AG08396 (cell line): ENCODE measurements at regions not wholly inside any gene's neighbourhood (a gene's known extent, or its start where the extent isn't known, plus 50 kb on each side); places are given as distances from the start of the nearest gene placed in this dataset.
"Not testable (repeated sequence)": the region's sequence is repeated elsewhere in the genome, so short reads cannot be mapped to it uniquely, and the experiment has no call there.

Experiments
- DNase-seq: peaks from one replicate; pipeline ENCODE4 v3.0.0; 2012; ENCODE audit warnings: low spot score, mixed read lengths

GRCh38 chr5:107772418-107773310, 101.9 kb upstream of the EFNA5 start:
- DNase-seq, result no peak

GRCh38 chr5:107771926-107772325, 101.2 kb upstream of the EFNA5 start:
- no peak for DNase-seq

- no peak for DNase-seq
Measured at GRCh38 chr5:107770051-107770450, 99.3 kb upstream of the EFNA5 start.

GRCh38 chr5:107769519-107769918, 98.8 kb upstream of the EFNA5 start:
- no peak for DNase-seq

GRCh38 chr5:107766972-107767371, 96.2 kb upstream of the EFNA5 start:
- DNase-seq, result no peak

GRCh38 chr5:107766439-107766838, 95.7 kb upstream of the EFNA5 start:
- no peak for DNase-seq

- DNase-seq, result no peak
Measured at GRCh38 chr5:107765805-107766063, 95.0 kb upstream of the EFNA5 start.

GRCh38 chr5:107764976-107765804, 94.5 kb upstream of the EFNA5 start:
- DNase-seq, result no peak

- no peak for DNase-seq
Measured at GRCh38 chr5:107764282-107764681, 93.5 kb upstream of the EFNA5 start.

- DNase-seq, result no peak
Measured at GRCh38 chr5:107753427-107753826, 82.7 kb upstream of the EFNA5 start.

GRCh38 chr5:107744418-107745330, 73.9 kb upstream of the EFNA5 start:
- no peak for DNase-seq

- peak; percentile 24 for DNase-seq
Measured at GRCh38 chr5:107743373-107744000, 72.8 kb upstream of the EFNA5 start.

GRCh38 chr5:107739661-107740060, 68.9 kb upstream of the EFNA5 start:
- DNase-seq, result no peak

- no peak for DNase-seq
Measured at GRCh38 chr5:107736638-107737037, 65.9 kb upstream of the EFNA5 start.

- DNase-seq, result not testable (repeated sequence)
Measured at GRCh38 chr5:107736089-107736488, 65.4 kb upstream of the EFNA5 start.

- no peak for DNase-seq
Measured at GRCh38 chr5:107735558-107735957, 64.8 kb upstream of the EFNA5 start.

GRCh38 chr5:107726896-107727295, 56.2 kb upstream of the EFNA5 start:
- no peak for DNase-seq

GRCh38 chr5:107724642-107725041, 53.9 kb upstream of the EFNA5 start:
- DNase-seq, result no peak

- not testable (repeated sequence) for DNase-seq
Measured at GRCh38 chr5:107721241-107721640, 50.5 kb upstream of the EFNA5 start.
